HCT116 (cell line): ENCODE measurements at regions not wholly inside any gene's neighbourhood (a gene's known extent, or its start where the extent isn't known, plus 50 kb on each side); places are given as distances from the start of the nearest gene placed in this dataset.

ENCODE experiments used
- ATAC-seq: fragments of 200-7000 bp; cut with Tn5 transposase; 2 replicates; pipeline ENCODE4 v1.9.1; 2020; ENCODE audit warnings: mild to moderate bottlenecking, moderate library complexity
- BruUV-seq: library from RNA; stranded (reverse); fragments of 400-500 nt; replicated peaks from 2 replicates; lab custom pipeline; 2021; lab: Mats Ljungman, UMichigan
- CTCF ChIA-PET: fragments of 300-600 bp; sonication (Branson Sonifier 250); formaldehyde crosslinking; loops from one replicate; lab custom pipeline; 2021; ENCODE audit warnings: antibody characterized with exemption; lab: Charles Lee
- POLR2A ChIA-PET: fragments of 300-600, 350-600 bp; sonication (Branson Sonifier 250); formaldehyde crosslinking; loops from one replicate; lab custom pipeline; 2021; ENCODE audit warnings: antibody characterized with exemption; lab: Charles Lee
- RAD21 ChIA-PET, 2 experiments: fragments of 300-600 bp; sonication (Branson Sonifier 250); formaldehyde crosslinking; loops; one replicate each; lab custom pipeline; 2023; ENCODE audit warnings: low total read pairs in 2 of 2; ENCODE audit not compliant: uncharacterized antibody in 2 of 2, unreplicated experiment in 2 of 2, low non-redundant PET in 1 of 2; lab: Charles Lee
- DNase-seq: peaks from one replicate; pipeline ENCODE4 v3.0.0-alpha.2; 2010; ENCODE audit warnings: low read depth, low spot score
- H2AFZ ChIP-seq: fragments of 200-600 bp; shearing (Covaris generic), sonication (generic); 2 replicates; pipeline ENCODE4 v1.6.1; 2017; ENCODE audit warnings: low read depth, mixed run types, mixed read lengths, antibody characterized with exemption, low read length; ENCODE audit not compliant: poor library complexity, severe bottlenecking
- H3K27ac ChIP-seq: 2 replicates; pipeline ENCODE4 v1.5.1; 2012; ENCODE audit warnings: low read depth, low read length
- H3K27me3 ChIP-seq: fragments of 200-600 bp; sonication (generic); 2 replicates; pipeline ENCODE4 v1.6.1; 2016; ENCODE audit warnings: mixed run types, low read length, mixed read lengths; ENCODE audit not compliant: insufficient read depth
- H3K36me3 ChIP-seq, 2 experiments: fragments of 200-500 bp in 1 of 2; fragments of 200-600 bp in 1 of 2; sonication (Bioruptor generic) in 1 of 2; sonication (generic) in 1 of 2; 2 replicates each; pipeline versions ENCODE4 v1.5.1 to v1.6.1; 2014 to 2016; ENCODE audit warnings: low read length in 2 of 2, inconsistent platforms in 1 of 2, mixed read lengths in 1 of 2, mixed run types in 1 of 2; ENCODE audit not compliant: insufficient read depth in 2 of 2, control insufficient read depth in 1 of 2
- H3K4me1 ChIP-seq, 2 experiments: fragments of 200-600 bp in 1 of 2; sonication (generic) in 1 of 2; 2 replicates each; pipeline versions ENCODE4 v1.5.1 to v1.6.1; 2012 to 2017; ENCODE audit warnings: low read length in 2 of 2, inconsistent platforms in 1 of 2, mild to moderate bottlenecking in 1 of 2, mixed read lengths in 1 of 2, mixed run types in 1 of 2, moderate library complexity in 1 of 2; ENCODE audit not compliant: insufficient read depth in 2 of 2, control insufficient read depth in 1 of 2
- H3K4me2 ChIP-seq: fragments of 200-600 bp; sonication (generic); 2 replicates; pipeline ENCODE4 v1.6.1; 2017; ENCODE audit warnings: mixed run types, low read length, mixed read lengths
- H3K4me3 ChIP-seq, 2 experiments: fragments of 200-600 bp in 1 of 2; sonication (generic) in 1 of 2; replicated peaks in 1 of 2; 2 replicates each; pipeline ENCODE4 v1.5.1; 2011 to 2016; ENCODE audit warnings: low read length in 2 of 2, control low read depth in 1 of 2, low read depth in 1 of 2, mild to moderate bottlenecking in 1 of 2, mixed read lengths in 1 of 2, mixed run types in 1 of 2
- H3K79me2 ChIP-seq: fragments of 200-600 bp; sonication (generic); 2 replicates; pipeline ENCODE4 v1.6.1; 2017; ENCODE audit warnings: mild to moderate bottlenecking, mixed run types, low read length, moderate library complexity, mixed read lengths; ENCODE audit not compliant: insufficient read depth
- H3K9ac ChIP-seq: fragments of 200-600 bp; sonication (generic); 2 replicates; pipeline ENCODE4 v1.6.1; 2016; ENCODE audit warnings: low read length, mixed read lengths
- H3K9me2 ChIP-seq: fragments of 200-600 bp; sonication (generic), shearing (Covaris generic); 2 replicates; pipeline ENCODE4 v1.6.1; 2017; ENCODE audit warnings: mixed run types, mild to moderate bottlenecking, moderate library complexity; ENCODE audit not compliant: insufficient read depth
- H3K9me3 ChIP-seq, 2 experiments: fragments of 200-500 bp in 1 of 2; fragments of 200-600 bp in 1 of 2; sonication (Bioruptor generic) in 1 of 2; sonication (generic) in 1 of 2; 2 replicates each; pipeline ENCODE4 v1.6.1; 2014 to 2017; ENCODE audit warnings: low read length in 2 of 2, mixed read lengths in 2 of 2, inconsistent platforms in 1 of 2, low read depth in 1 of 2, mild to moderate bottlenecking in 1 of 2, mixed run types in 1 of 2, moderate library complexity in 1 of 2; ENCODE audit not compliant: control insufficient read depth in 1 of 2, insufficient read depth in 1 of 2
- H4K20me1 ChIP-seq: fragments of 200-600 bp; sonication (generic), shearing (Covaris generic); 2 replicates; pipeline ENCODE4 v1.6.1; 2017; ENCODE audit warnings: mixed run types, mild to moderate bottlenecking, moderate library complexity; ENCODE audit not compliant: insufficient read depth
- EZH2 ChIP-seq: fragments of 200-600 bp; sonication (generic); IDR thresholded peaks from 2 replicates; pipeline ENCODE4 v1.6.1; 2017; ENCODE audit warnings: antibody characterized with exemption, mixed run types
- JUND ChIP-seq: IDR thresholded peaks from 2 replicates; pipeline ENCODE4 v1.6.1; 2012
- POLR2AphosphoS5 ChIP-seq: IDR thresholded peaks from 2 replicates; pipeline ENCODE4 v1.6.1; 2011; ENCODE audit warnings: mild to moderate bottlenecking, low read depth, low read length, moderate library complexity
- SP1 ChIP-seq: IDR thresholded peaks from 2 replicates; pipeline ENCODE4 v1.6.1; 2012; ENCODE audit warnings: low read depth
- TCF7L2 ChIP-seq: IDR thresholded peaks from 2 replicates; pipeline ENCODE4 v1.7.0; 2011; ENCODE audit warnings: borderline replicate concordance, inconsistent platforms; ENCODE audit not compliant: insufficient read depth, insufficient read length; ENCODE audit errors: extremely low read depth
- YY1 ChIP-seq: IDR thresholded peaks from 2 replicates; pipeline ENCODE4 v1.6.1; 2011; ENCODE audit warnings: low read length, low read depth, moderate library complexity, mild to moderate bottlenecking; ENCODE audit not compliant: insufficient replicate concordance; ENCODE audit errors: extremely low read depth
- ZFX ChIP-seq: fragments of 450-650 bp; IDR thresholded peaks from 2 replicates; pipeline ENCODE4 v1.6.1; 2017
- intact Hi-C: fragments of 100-400 bp; cut with micrococcal nuclease; formaldehyde crosslinking; loops from 2 replicates; pipeline ENCODE4 v1.10.0; 2022
- TF ChIP-seq, protein P1 (sequence below): IDR thresholded peaks from 2 replicates; pipeline ENCODE4 v1.6.1; 2012
- TF ChIP-seq, protein P2 (sequence below), 3 experiments: fragments of 200-600 bp in 1 of 3; sonication (generic) in 1 of 3; IDR thresholded peaks in 2 of 3; conservative IDR thresholded peaks in 1 of 3; 2 replicates each; pipeline ENCODE4 v1.5.1; 2012 to 2017; ENCODE audit warnings: low read depth in 2 of 3, low read length in 2 of 3, antibody characterized with exemption in 1 of 3, borderline replicate concordance in 1 of 3, control low read depth in 1 of 3, mild to moderate bottlenecking in 1 of 3, mixed read lengths in 1 of 3, mixed run types in 1 of 3, moderate library complexity in 1 of 3; ENCODE audit not compliant: insufficient read depth in 1 of 3
- TF ChIP-seq, protein P3 (sequence below): IDR thresholded peaks from 2 replicates; pipeline ENCODE4 v1.6.1; 2011; ENCODE audit warnings: mild to moderate bottlenecking, low read length, moderate library complexity; ENCODE audit not compliant: insufficient replicate concordance; ENCODE audit errors: extremely low read depth
- TF ChIP-seq, protein P4 (sequence below): IDR thresholded peaks from 2 replicates; pipeline ENCODE4 v1.6.1; 2012

DNA sequence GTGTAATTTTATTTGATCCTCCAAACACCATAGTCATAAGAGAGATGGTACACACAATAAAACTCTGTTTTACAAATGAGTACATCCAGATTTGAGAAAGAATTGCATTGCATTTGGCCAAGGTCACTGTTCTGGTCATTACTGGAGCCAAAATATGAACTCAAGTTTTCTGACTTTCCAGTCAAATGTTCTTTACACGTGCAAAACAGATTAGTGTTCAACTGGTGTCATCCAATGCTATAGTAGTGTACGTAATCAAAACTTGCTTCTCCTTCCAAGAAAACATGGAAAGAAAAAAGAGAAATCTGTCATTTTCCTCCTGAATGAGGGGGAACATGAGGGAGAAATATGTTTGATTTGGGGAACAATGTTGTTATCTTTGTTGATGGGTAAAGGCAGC is 291.9 kb downstream of the NAF1 start:
- Histone ChIP-seq H3K4me2 (no peak overlapping the region), H3K9me2 (no peaks in the 10 kb centered on the region), H3K9me3 (no peaks in the 10 kb centered on the region), H3K4me3 (no peak overlapping the region), H3K79me2 (no peaks in the 10 kb centered on the region), H2AFZ (no peak overlapping the region), H3K4me1 (no peaks in the 10 kb centered on the region), H3K27ac (no peak overlapping the region), H4K20me1 (no peaks in the 10 kb centered on the region), H3K27me3 (no peaks in the 10 kb centered on the region), H3K36me3 (no peaks in the 10 kb centered on the region), H3K9ac (no peak overlapping the region)
- ATAC-seq (no peak), DNase-seq (no peak)
- TF ChIP-seq, protein P1, sequence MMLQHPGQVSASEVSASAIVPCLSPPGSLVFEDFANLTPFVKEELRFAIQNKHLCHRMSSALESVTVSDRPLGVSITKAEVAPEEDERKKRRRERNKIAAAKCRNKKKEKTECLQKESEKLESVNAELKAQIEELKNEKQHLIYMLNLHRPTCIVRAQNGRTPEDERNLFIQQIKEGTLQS = no peak
- TF ChIP-seq SP1 (no peak), POLR2AphosphoS5 (no peak), TCF7L2 (no peak), YY1 (no peak), JUND (no peak), ZFX (no peak), EZH2 (no peak)
- TF ChIP-seq, protein P2, sequence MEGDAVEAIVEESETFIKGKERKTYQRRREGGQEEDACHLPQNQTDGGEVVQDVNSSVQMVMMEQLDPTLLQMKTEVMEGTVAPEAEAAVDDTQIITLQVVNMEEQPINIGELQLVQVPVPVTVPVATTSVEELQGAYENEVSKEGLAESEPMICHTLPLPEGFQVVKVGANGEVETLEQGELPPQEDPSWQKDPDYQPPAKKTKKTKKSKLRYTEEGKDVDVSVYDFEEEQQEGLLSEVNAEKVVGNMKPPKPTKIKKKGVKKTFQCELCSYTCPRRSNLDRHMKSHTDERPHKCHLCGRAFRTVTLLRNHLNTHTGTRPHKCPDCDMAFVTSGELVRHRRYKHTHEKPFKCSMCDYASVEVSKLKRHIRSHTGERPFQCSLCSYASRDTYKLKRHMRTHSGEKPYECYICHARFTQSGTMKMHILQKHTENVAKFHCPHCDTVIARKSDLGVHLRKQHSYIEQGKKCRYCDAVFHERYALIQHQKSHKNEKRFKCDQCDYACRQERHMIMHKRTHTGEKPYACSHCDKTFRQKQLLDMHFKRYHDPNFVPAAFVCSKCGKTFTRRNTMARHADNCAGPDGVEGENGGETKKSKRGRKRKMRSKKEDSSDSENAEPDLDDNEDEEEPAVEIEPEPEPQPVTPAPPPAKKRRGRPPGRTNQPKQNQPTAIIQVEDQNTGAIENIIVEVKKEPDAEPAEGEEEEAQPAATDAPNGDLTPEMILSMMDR (IDR thresholded peaks at IDR 0.05 in 2 of 3, conservative IDR thresholded peaks at IDR 0.05 in 1 of 3; ENCODE audit: borderline replicate concordance in 1 of 3, insufficient read depth in 1 of 3, low read depth in 2 of 3, low read length in 2 of 3) = no peak
- TF ChIP-seq, protein P3, sequence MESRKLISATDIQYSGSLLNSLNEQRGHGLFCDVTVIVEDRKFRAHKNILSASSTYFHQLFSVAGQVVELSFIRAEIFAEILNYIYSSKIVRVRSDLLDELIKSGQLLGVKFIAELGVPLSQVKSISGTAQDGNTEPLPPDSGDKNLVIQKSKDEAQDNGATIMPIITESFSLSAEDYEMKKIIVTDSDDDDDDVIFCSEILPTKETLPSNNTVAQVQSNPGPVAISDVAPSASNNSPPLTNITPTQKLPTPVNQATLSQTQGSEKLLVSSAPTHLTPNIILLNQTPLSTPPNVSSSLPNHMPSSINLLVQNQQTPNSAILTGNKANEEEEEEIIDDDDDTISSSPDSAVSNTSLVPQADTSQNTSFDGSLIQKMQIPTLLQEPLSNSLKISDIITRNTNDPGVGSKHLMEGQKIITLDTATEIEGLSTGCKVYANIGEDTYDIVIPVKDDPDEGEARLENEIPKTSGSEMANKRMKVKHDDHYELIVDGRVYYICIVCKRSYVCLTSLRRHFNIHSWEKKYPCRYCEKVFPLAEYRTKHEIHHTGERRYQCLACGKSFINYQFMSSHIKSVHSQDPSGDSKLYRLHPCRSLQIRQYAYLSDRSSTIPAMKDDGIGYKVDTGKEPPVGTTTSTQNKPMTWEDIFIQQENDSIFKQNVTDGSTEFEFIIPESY = no peak
- TF ChIP-seq, protein P4, sequence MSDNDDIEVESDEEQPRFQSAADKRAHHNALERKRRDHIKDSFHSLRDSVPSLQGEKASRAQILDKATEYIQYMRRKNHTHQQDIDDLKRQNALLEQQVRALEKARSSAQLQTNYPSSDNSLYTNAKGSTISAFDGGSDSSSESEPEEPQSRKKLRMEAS = no peak
- ChIA-PET RAD21 (no interaction called here), POLR2A (no interaction called here), CTCF (no interaction called here)
- intact Hi-C loops = no loop called here
- no TSS peak for BruUV-seq
